ENCODE measurements at regions not wholly inside any gene's neighbourhood (a gene's known extent, or its start where the extent isn't known, plus 50 kb on each side); places are given as distances from the start of the nearest gene placed in this dataset.

- no peak for TF ChIP-seq CTCF (IDR thresholded peaks at IDR 0.05; ENCODE audit: low read depth, low read length, poor library complexity, severe bottlenecking)
- no peak for TF ChIP-seq EZH2phosphoT487 (IDR thresholded peaks at IDR 0.05; ENCODE audit: borderline replicate concordance, low read length)
These were observed 187.3 kb upstream of the TNP1 start for GRCh38 chr2:217047209-217047608.

All from DOHH2 (cell line).